Transverse colon (tissue), 3 donors: ENCODE measurements at regions not wholly inside any gene's neighbourhood (a gene's known extent, or its start where the extent isn't known, plus 50 kb on each side); places are given as distances from the start of the nearest gene placed in this dataset.
"Not testable (repeated sequence)": the region's sequence is repeated elsewhere in the genome, so short reads cannot be mapped to it uniquely, and the experiment has no call there.

Experiments
- CTCF ChIP-seq, 5 experiments: fragments of 200-600 bp in 3 of 5; fragments of 450-650 bp in 2 of 5; sonication (generic) in 3 of 5; IDR thresholded peaks; 1 replicate in 2 of 5; 2 replicates in 3 of 5; pipeline ENCODE4 v1.5.1; 2016 to 2017; ENCODE audit warnings: antibody characterized with exemption in 5 of 5, inconsistent platforms in 3 of 5, mild to moderate bottlenecking in 2 of 5, moderate library complexity in 1 of 5
- POLR2A ChIP-seq: fragments of 450-650 bp; IDR thresholded peaks from one replicate; pipeline ENCODE4 v1.6.1; 2016; ENCODE audit warnings: antibody characterized with exemption, mild to moderate bottlenecking, moderate library complexity

GRCh38 chr17:52846767-52847166 is 688.3 kb upstream of the CA10 start:
- not testable (repeated sequence) for TF ChIP-seq CTCF (IDR thresholded peaks at IDR 0.05); POLR2A
